ENCODE measurements at regions not wholly inside any gene's neighbourhood (a gene's known extent, or its start where the extent isn't known, plus 50 kb on each side); places are given as distances from the start of the nearest gene placed in this dataset.
A peak's percentile ranks its signal among the peaks of the same experiment; 100 is the strongest.
"Not testable (repeated sequence)": the region's sequence is repeated elsewhere in the genome, so short reads cannot be mapped to it uniquely, and the experiment has no call there.

GRCh38 chrX:19237901-19238300, 105.8 kb upstream of the PDHA1 start:
- no peak for DNase-seq (ENCODE audit: low read depth, low spot score)

- no peak for DNase-seq (ENCODE audit: low read depth, low spot score)
Observed at GRCh38 chrX:19243431-19243830, 100.3 kb upstream of the PDHA1 start.

GRCh38 chrX:19244921-19245320, 98.8 kb upstream of the PDHA1 start:
- not testable (repeated sequence) for DNase-seq (ENCODE audit: low read depth, low spot score)

- DNase-seq (ENCODE audit: low read depth, low spot score), result no peak
Observed at GRCh38 chrX:19245711-19246269, 97.9 kb upstream of the PDHA1 start.

- no peak for DNase-seq (ENCODE audit: low read depth, low spot score)
Observed at GRCh38 chrX:19256986-19257385, 86.7 kb upstream of the PDHA1 start.

GRCh38 chrX:19261026-19261425, 82.7 kb upstream of the PDHA1 start:
- not testable (repeated sequence) for DNase-seq (ENCODE audit: low read depth, low spot score)

- DNase-seq (ENCODE audit: low read depth, low spot score), result no peak
Observed at GRCh38 chrX:19270727-19271126, 73.0 kb upstream of the PDHA1 start.

GRCh38 chrX:19272452-19272851, 71.3 kb upstream of the PDHA1 start:
- no peak for DNase-seq (ENCODE audit: low read depth, low spot score)

- DNase-seq (ENCODE audit: low read depth, low spot score), result no peak
Observed at GRCh38 chrX:19280636-19281035, 63.1 kb upstream of the PDHA1 start.

GRCh38 chrX:19281256-19281655, 62.5 kb upstream of the PDHA1 start:
- no peak for DNase-seq (ENCODE audit: low read depth, low spot score)

- DNase-seq (ENCODE audit: low read depth, low spot score), result no peak
Observed at GRCh38 chrX:19283597-19284339, 60.0 kb upstream of the PDHA1 start.

- DNase-seq (ENCODE audit: low read depth, low spot score), result no peak
Observed at GRCh38 chrX:19285857-19286256, 57.9 kb upstream of the PDHA1 start.

- DNase-seq (ENCODE audit: low read depth, low spot score), result peak; percentile 17
Observed at GRCh38 chrX:19291086-19291485, 52.6 kb upstream of the PDHA1 start.

GRCh38 chrX:19293606-19294325, 50.0 kb upstream of the PDHA1 start:
- no peak for DNase-seq (ENCODE audit: low read depth, low spot score)
